ENCODE measurements at regions not wholly inside any gene's neighbourhood (a gene's known extent, or its start where the extent isn't known, plus 50 kb on each side); places are given as distances from the start of the nearest gene placed in this dataset.

- H3K27ac ChIP-seq: no peak overlapping the region
- no peak for TF ChIP-seq CTCF (conservative IDR thresholded peaks at IDR 0.05)
Measured at GRCh38 chr5:103793595-103794182, 231.1 kb upstream of the NUDT12 start.

- H3K27ac ChIP-seq: no peak overlapping the region
- no peak for TF ChIP-seq CTCF (conservative IDR thresholded peaks at IDR 0.05)
Measured at GRCh38 chr5:103785569-103785968, 223.0 kb upstream of the NUDT12 start.

- no peak for TF ChIP-seq CTCF (conservative IDR thresholded peaks at IDR 0.05)
- H3K27ac ChIP-seq: no peak overlapping the region
Measured at GRCh38 chr5:103783669-103784068, 221.1 kb upstream of the NUDT12 start.

GRCh38 chr5:103780794-103781193, 218.2 kb upstream of the NUDT12 start:
- no peak overlapping the region for H3K27ac ChIP-seq
- TF ChIP-seq CTCF (conservative IDR thresholded peaks at IDR 0.05): no peak

- no peak overlapping the region for H3K27ac ChIP-seq
- TF ChIP-seq CTCF (conservative IDR thresholded peaks at IDR 0.05): no peak
Measured at GRCh38 chr5:103774721-103775120, 212.1 kb upstream of the NUDT12 start.

GRCh38 chr5:103772248-103772647, 209.7 kb upstream of the NUDT12 start:
- no peak overlapping the region for H3K27ac ChIP-seq
- no peak for TF ChIP-seq CTCF (conservative IDR thresholded peaks at IDR 0.05)

GRCh38 chr5:103764403-103764802, 201.8 kb upstream of the NUDT12 start:
- TF ChIP-seq CTCF (conservative IDR thresholded peaks at IDR 0.05): no peak
- H3K27ac ChIP-seq: no peak overlapping the region

All from VCaP (cell line).